ENCODE measurements at regions not wholly inside any gene's neighbourhood (a gene's known extent, or its start where the extent isn't known, plus 50 kb on each side); places are given as distances from the start of the nearest gene placed in this dataset.

DNA sequence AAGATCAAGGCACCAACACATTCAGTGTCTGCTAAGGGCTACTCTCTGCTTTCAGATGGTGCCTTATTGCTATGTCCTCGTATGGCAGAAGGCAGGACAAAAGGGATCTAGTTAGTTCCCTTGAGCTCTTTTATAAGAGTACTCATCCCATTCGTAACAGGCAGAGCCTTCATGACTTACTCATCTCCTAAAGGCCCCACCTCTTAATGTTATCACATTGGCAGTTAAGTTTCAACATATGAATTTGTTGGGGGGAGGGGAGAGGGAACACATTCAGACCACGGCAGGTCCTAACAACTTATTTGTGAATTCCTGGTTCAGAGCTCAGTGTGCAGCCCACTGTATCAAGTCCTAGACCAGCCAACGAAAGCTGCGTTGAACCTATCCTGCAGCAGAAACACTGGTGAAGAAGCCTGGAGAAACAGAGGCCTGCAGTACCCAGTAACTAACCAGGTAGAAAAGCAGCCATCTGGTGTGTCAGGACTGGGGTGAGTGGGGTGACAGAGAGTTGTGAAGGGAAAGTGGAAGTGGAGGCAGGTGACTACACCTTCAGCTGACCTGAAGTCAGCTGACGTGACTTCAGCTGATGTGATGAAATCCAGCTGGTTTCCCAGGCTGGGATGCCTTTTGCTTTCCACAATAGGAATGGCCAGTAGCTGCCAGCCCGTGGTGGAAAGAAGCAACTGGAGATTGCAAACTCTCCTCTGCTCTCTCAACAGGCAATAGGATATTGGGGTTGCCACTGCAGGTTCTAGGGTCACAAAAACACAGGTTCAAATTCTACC is 101.6 kb upstream of the PLXNC1 start:
- Histone ChIP-seq H4K8ac (ENCODE audit: low read depth, low read length) (no peak overlapping the region), H3K9me3 (ENCODE audit: insufficient read depth, low read depth, low read length) (peaks cover 2% of the 10 kb centered on the region), H3K4me3 (ENCODE audit: low read depth, low read length) (no peak overlapping the region), H2BK12ac (ENCODE audit: low read length) (no peak overlapping the region), H3K79me2 (ENCODE audit: control insufficient read depth, insufficient read depth, low read length, poor library complexity) (no peaks in the 10 kb centered on the region), H3K27me3 (ENCODE audit: insufficient read depth, low read length) (no peaks in the 10 kb centered on the region), H3K18ac (ENCODE audit: low read length) (no peak overlapping the region), H3K9ac (ENCODE audit: low read length) (no peak overlapping the region), H4K12ac (ENCODE audit: low read depth, low read length) (no peak overlapping the region), H3K14ac (ENCODE audit: low read length) (no peak overlapping the region), H3K23ac (ENCODE audit: low read length) (no peak overlapping the region), H3K27ac (ENCODE audit: low read depth, low read length) (no peak overlapping the region), H2BK5ac (ENCODE audit: low read depth, low read length, poor library complexity) (no peak overlapping the region), H3K4ac (ENCODE audit: low read depth, low read length) (no peak overlapping the region), H2AK5ac (ENCODE audit: low read length) (no peak overlapping the region), H2AFZ (ENCODE audit: insufficient read depth, low read length, poor library complexity) (no peak overlapping the region), H3K36me3 (ENCODE audit: control insufficient read depth in 1 of 2, insufficient read depth in 2 of 2, low read length in 2 of 2) (no peaks in the 10 kb centered on the region), H3K79me1 (ENCODE audit: low read length) (no peaks in the 10 kb centered on the region), H2BK120ac (ENCODE audit: insufficient read depth, low read length, poor library complexity) (no peak overlapping the region), H3K4me1 (ENCODE audit: control insufficient read depth in 1 of 2, insufficient read depth in 2 of 2, low read length in 2 of 2) (no peaks in the 10 kb centered on the region), H3K4me2 (ENCODE audit: low read length) (no peak overlapping the region), H4K91ac (ENCODE audit: low read depth, low read length) (no peak overlapping the region)
- DNase-seq, result peak; percentile 10 to 28
- no CpG with 5 or more reads among the region's 7 CpGs for WGBS (ENCODE audit: extremely low coverage, insufficient coverage, insufficient read length)

DNA sequence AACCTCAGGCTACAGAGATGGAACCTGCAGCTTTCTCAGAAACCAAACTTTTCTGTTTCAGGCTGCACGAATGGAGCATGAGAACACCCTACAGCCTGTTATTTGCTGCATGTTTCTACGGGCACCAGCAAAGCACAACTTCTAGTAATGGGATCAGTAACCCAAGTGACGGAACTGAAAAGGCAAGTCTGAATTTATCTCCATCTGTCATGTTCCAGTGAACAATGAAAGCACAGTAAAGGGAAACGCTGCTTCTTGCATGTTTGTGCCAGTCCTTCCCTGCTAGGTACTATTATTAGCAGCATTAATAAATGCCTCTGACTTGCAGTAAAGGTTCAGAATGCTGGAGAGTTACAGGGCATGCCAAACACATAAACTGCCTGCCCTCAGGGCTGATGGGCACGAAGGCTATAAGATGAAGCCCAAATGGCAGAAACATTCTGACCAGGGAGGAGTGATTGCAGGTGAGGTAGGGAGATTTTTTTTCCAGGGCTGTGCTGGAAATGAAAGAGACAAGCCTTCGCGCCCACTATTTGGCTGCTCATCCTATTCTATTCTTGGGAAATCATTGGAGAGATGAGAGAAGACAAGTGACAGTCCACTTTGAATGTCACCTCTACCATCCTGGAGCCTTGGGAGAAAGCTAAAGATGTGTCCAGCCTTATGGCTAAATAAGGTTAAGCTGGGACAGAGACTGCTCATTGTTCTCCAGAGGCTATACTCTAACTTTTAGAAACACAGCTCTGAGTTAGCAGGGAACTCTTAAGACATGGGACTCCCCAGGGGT is 100.4 kb upstream of the PLXNC1 start:
- no peak overlapping the region for H3K4me3 ChIP-seq (ENCODE audit: low read depth, low read length)
- no peak overlapping the region for H3K4me2 ChIP-seq (ENCODE audit: low read length)
- H3K18ac ChIP-seq (ENCODE audit: low read length), result no peak overlapping the region
- no peak overlapping the region for H2BK5ac ChIP-seq (ENCODE audit: low read depth, low read length, poor library complexity)
- no CpG with 5 or more reads among the region's 7 CpGs for WGBS (ENCODE audit: extremely low coverage, insufficient coverage, insufficient read length)
- H3K4ac ChIP-seq (ENCODE audit: low read depth, low read length), result no peak overlapping the region
- no peak overlapping the region for H2BK12ac ChIP-seq (ENCODE audit: low read length)
- no peaks in the 10 kb centered on the region for H3K79me1 ChIP-seq (ENCODE audit: low read length)
- H3K27me3 ChIP-seq (ENCODE audit: insufficient read depth, low read length), result no peaks in the 10 kb centered on the region
- no peak overlapping the region for H3K27ac ChIP-seq (ENCODE audit: low read depth, low read length)
- no peak overlapping the region for H3K9ac ChIP-seq (ENCODE audit: low read length)
- H3K79me2 ChIP-seq (ENCODE audit: control insufficient read depth, insufficient read depth, low read length, poor library complexity), result no peaks in the 10 kb centered on the region
- H2AK5ac ChIP-seq (ENCODE audit: low read length), result no peak overlapping the region
- no peak overlapping the region for H2AFZ ChIP-seq (ENCODE audit: insufficient read depth, low read length, poor library complexity)
- no peak overlapping the region for H4K91ac ChIP-seq (ENCODE audit: low read depth, low read length)
- no peak overlapping the region for H3K14ac ChIP-seq (ENCODE audit: low read length)
- no peak overlapping the region for H3K23ac ChIP-seq (ENCODE audit: low read length)
- H3K9me3 ChIP-seq (ENCODE audit: insufficient read depth, low read depth, low read length), result peaks cover 2% of the 10 kb centered on the region
- no peaks in the 10 kb centered on the region for H3K36me3 ChIP-seq (ENCODE audit: control insufficient read depth in 1 of 2, insufficient read depth in 2 of 2, low read length in 2 of 2)
- H4K12ac ChIP-seq (ENCODE audit: low read depth, low read length), result no peak overlapping the region
- no peak for DNase-seq
- no peak overlapping the region for H2BK120ac ChIP-seq (ENCODE audit: insufficient read depth, low read length, poor library complexity)
- H3K4me1 ChIP-seq (ENCODE audit: control insufficient read depth in 1 of 2, insufficient read depth in 2 of 2, low read length in 2 of 2), result no peaks in the 10 kb centered on the region
- no peak overlapping the region for H4K8ac ChIP-seq (ENCODE audit: low read depth, low read length)

DNA sequence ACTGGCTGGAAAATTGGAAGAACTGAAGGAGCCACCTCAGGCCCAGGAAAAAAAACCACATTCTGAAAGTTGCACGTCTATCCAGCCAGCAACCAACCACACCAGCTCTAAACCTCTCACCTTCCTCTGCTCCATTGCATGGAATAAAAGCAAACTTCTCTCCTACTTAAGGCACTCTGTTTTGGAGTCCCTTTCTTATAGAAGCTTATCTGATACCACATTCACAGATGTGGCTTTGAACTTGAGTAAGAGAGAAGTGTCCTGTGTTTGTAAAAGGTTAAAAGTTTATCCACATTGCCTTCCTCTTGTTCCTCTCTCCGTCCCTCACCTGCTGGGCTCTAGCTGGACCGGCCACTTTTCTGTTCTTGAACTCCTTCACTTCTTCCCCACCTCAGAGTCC is 99.6 kb upstream of the PLXNC1 start:
- no peak overlapping the region for H3K14ac ChIP-seq (ENCODE audit: low read length)
- H3K79me2 ChIP-seq (ENCODE audit: control insufficient read depth, insufficient read depth, low read length, poor library complexity), result no peaks in the 10 kb centered on the region
- H2AFZ ChIP-seq (ENCODE audit: insufficient read depth, low read length, poor library complexity), result no peak overlapping the region
- H4K12ac ChIP-seq (ENCODE audit: low read depth, low read length), result no peak overlapping the region
- no peak overlapping the region for H3K4ac ChIP-seq (ENCODE audit: low read depth, low read length)
- no peak overlapping the region for H2AK5ac ChIP-seq (ENCODE audit: low read length)
- no peak overlapping the region for H4K91ac ChIP-seq (ENCODE audit: low read depth, low read length)
- no peak overlapping the region for H3K23ac ChIP-seq (ENCODE audit: low read length)
- no peaks in the 10 kb centered on the region for H3K27me3 ChIP-seq (ENCODE audit: insufficient read depth, low read length)
- no peak overlapping the region for H2BK5ac ChIP-seq (ENCODE audit: low read depth, low read length, poor library complexity)
- no peak overlapping the region for H3K18ac ChIP-seq (ENCODE audit: low read length)
- H3K9me3 ChIP-seq (ENCODE audit: insufficient read depth, low read depth, low read length), result peaks cover 2% of the 10 kb centered on the region
- H3K4me3 ChIP-seq (ENCODE audit: low read depth, low read length), result no peak overlapping the region
- H3K4me1 ChIP-seq (ENCODE audit: control insufficient read depth in 1 of 2, insufficient read depth in 2 of 2, low read length in 2 of 2), result no peaks in the 10 kb centered on the region
- no peaks in the 10 kb centered on the region for H3K79me1 ChIP-seq (ENCODE audit: low read length)
- no peaks in the 10 kb centered on the region for H3K36me3 ChIP-seq (ENCODE audit: control insufficient read depth in 1 of 2, insufficient read depth in 2 of 2, low read length in 2 of 2)
- no peak for DNase-seq
- WGBS (ENCODE audit: extremely low coverage, insufficient coverage, insufficient read length), result no CpG with 5 or more reads among the region's 3 CpGs
- no peak overlapping the region for H4K8ac ChIP-seq (ENCODE audit: low read depth, low read length)
- H2BK120ac ChIP-seq (ENCODE audit: insufficient read depth, low read length, poor library complexity), result no peak overlapping the region
- no peak overlapping the region for H3K4me2 ChIP-seq (ENCODE audit: low read length)
- no peak overlapping the region for H3K27ac ChIP-seq (ENCODE audit: low read depth, low read length)
- H3K9ac ChIP-seq (ENCODE audit: low read length), result no peak overlapping the region
- no peak overlapping the region for H2BK12ac ChIP-seq (ENCODE audit: low read length)

DNA sequence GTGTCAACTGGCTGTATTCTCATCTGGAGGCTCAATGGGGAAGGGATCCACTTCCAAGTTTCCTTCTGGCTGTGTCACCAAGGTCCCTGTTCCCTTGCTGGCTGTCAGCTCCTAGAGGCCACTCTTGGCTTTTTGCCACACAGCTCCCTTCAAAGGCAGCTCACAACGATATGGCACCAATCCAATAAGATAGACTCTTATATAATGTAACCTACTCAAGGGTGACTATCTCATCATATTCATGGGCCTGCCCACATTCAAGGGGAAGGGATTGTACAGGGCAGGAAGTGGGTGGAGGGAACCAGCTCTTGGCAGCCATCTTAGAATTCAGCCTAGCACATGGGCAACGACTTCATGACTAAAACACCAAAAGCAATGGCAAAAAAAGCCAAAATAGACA is 98.7 kb upstream of the PLXNC1 start:
- H3K23ac ChIP-seq (ENCODE audit: low read length), result no peak overlapping the region
- H2BK5ac ChIP-seq (ENCODE audit: low read depth, low read length, poor library complexity), result no peak overlapping the region
- H3K9me3 ChIP-seq (ENCODE audit: insufficient read depth, low read depth, low read length), result peaks cover 6% of the 10 kb centered on the region
- no peak overlapping the region for H2AFZ ChIP-seq (ENCODE audit: insufficient read depth, low read length, poor library complexity)
- H3K79me1 ChIP-seq (ENCODE audit: low read length), result no peaks in the 10 kb centered on the region
- no peaks in the 10 kb centered on the region for H3K79me2 ChIP-seq (ENCODE audit: control insufficient read depth, insufficient read depth, low read length, poor library complexity)
- H2BK12ac ChIP-seq (ENCODE audit: low read length), result no peak overlapping the region
- no peak overlapping the region for H3K18ac ChIP-seq (ENCODE audit: low read length)
- no peak for DNase-seq
- no peaks in the 10 kb centered on the region for H3K4me1 ChIP-seq (ENCODE audit: control insufficient read depth in 1 of 2, insufficient read depth in 2 of 2, low read length in 2 of 2)
- no peak overlapping the region for H3K4ac ChIP-seq (ENCODE audit: low read depth, low read length)
- no CpG with 5 or more reads among the region's 2 CpGs for WGBS (ENCODE audit: extremely low coverage, insufficient coverage, insufficient read length)
- no peak overlapping the region for H3K27ac ChIP-seq (ENCODE audit: low read depth, low read length)
- no peak overlapping the region for H2AK5ac ChIP-seq (ENCODE audit: low read length)
- H4K8ac ChIP-seq (ENCODE audit: low read depth, low read length), result no peak overlapping the region
- H4K12ac ChIP-seq (ENCODE audit: low read depth, low read length), result no peak overlapping the region
- no peak overlapping the region for H3K9ac ChIP-seq (ENCODE audit: low read length)
- H3K27me3 ChIP-seq (ENCODE audit: insufficient read depth, low read length), result no peaks in the 10 kb centered on the region
- H3K36me3 ChIP-seq (ENCODE audit: control insufficient read depth in 1 of 2, insufficient read depth in 2 of 2, low read length in 2 of 2), result no peaks in the 10 kb centered on the region
- no peak overlapping the region for H4K91ac ChIP-seq (ENCODE audit: low read depth, low read length)
- H3K4me2 ChIP-seq (ENCODE audit: low read length), result no peak overlapping the region
- no peak overlapping the region for H2BK120ac ChIP-seq (ENCODE audit: insufficient read depth, low read length, poor library complexity)
- H3K14ac ChIP-seq (ENCODE audit: low read length), result no peak overlapping the region
- H3K4me3 ChIP-seq (ENCODE audit: low read depth, low read length), result no peak overlapping the region
